ENCODE measurements at regions not wholly inside any gene's neighbourhood (a gene's known extent, or its start where the extent isn't known, plus 50 kb on each side); places are given as distances from the start of the nearest gene placed in this dataset.

GRCh38 chr6:74901576-74901975, 304.3 kb downstream of the COL12A1 start:
- no peaks in the 10 kb centered on the region for H3F3A ChIP-seq (ENCODE audit: low read depth)
- no peak overlapping the region for H3K9ac ChIP-seq
- TF ChIP-seq CTCF (IDR thresholded peaks at IDR 0.05) (no peak), EZH2phosphoT487 (IDR thresholded peaks at IDR 0.05) (no peak), EZH2 (IDR thresholded peaks at IDR 0.05) (no peak)
- peaks cover 18% of the 10 kb centered on the region for H3K9me3 Mint-ChIP-seq
- H3K4me1 Mint-ChIP-seq, result no peaks in the 10 kb centered on the region
- no peak overlapping the region for H2AFZ ChIP-seq (replicated peaks)
- H3K27ac Mint-ChIP-seq, result no peak overlapping the region
- H3K4me3 ChIP-seq, result no peak overlapping the region
- DNase-seq (ENCODE audit: low spot score), result no peak
- H3K4me3 Mint-ChIP-seq, result no peak overlapping the region
- H3K4me1 ChIP-seq, result no peaks in the 10 kb centered on the region
- H3K27me3 ChIP-seq, result no peaks in the 10 kb centered on the region
- no peaks in the 10 kb centered on the region for H3K36me3 Mint-ChIP-seq
- no peaks in the 10 kb centered on the region for H3K36me3 ChIP-seq
- H4K20me1 ChIP-seq (ENCODE audit: low read depth), result no peaks in the 10 kb centered on the region
- H3K4me2 ChIP-seq, result no peak overlapping the region
- H3K27ac ChIP-seq, result no peak overlapping the region
- H3K27me3 Mint-ChIP-seq (ENCODE audit: insufficient read depth, low read depth), result peaks cover 2% of the 10 kb centered on the region
- no peaks in the 10 kb centered on the region for H3K79me2 ChIP-seq (ENCODE audit: low read depth)
- no peaks in the 10 kb centered on the region for H3K9me3 ChIP-seq (ENCODE audit: low read depth)

GRCh38 chr6:74899416-74899815, 306.4 kb downstream of the COL12A1 start:
- no peak overlapping the region for H2AFZ ChIP-seq (replicated peaks)
- no peak for DNase-seq (ENCODE audit: low spot score)
- no peaks in the 10 kb centered on the region for H3K27me3 ChIP-seq
- TF ChIP-seq CTCF (IDR thresholded peaks at IDR 0.05) (peak; percentile 17), EZH2phosphoT487 (IDR thresholded peaks at IDR 0.05) (no peak), EZH2 (IDR thresholded peaks at IDR 0.05) (no peak)
- no peak overlapping the region for H3K4me3 Mint-ChIP-seq
- H3K36me3 ChIP-seq, result no peaks in the 10 kb centered on the region
- no peaks in the 10 kb centered on the region for H3K9me3 ChIP-seq (ENCODE audit: low read depth)
- peaks cover 2% of the 10 kb centered on the region for H3K27me3 Mint-ChIP-seq (ENCODE audit: insufficient read depth, low read depth)
- no peaks in the 10 kb centered on the region for H3K4me1 Mint-ChIP-seq
- H3K4me2 ChIP-seq, result no peak overlapping the region
- no peak overlapping the region for H3K27ac ChIP-seq
- peaks cover 13% of the 10 kb centered on the region for H3K9me3 Mint-ChIP-seq
- H3K27ac Mint-ChIP-seq, result no peak overlapping the region
- no peak overlapping the region for H3K4me3 ChIP-seq
- no peaks in the 10 kb centered on the region for H3K36me3 Mint-ChIP-seq
- no peaks in the 10 kb centered on the region for H4K20me1 ChIP-seq (ENCODE audit: low read depth)
- H3K9ac ChIP-seq, result no peak overlapping the region
- no peaks in the 10 kb centered on the region for H3F3A ChIP-seq (ENCODE audit: low read depth)
- H3K4me1 ChIP-seq, result no peaks in the 10 kb centered on the region
- no peaks in the 10 kb centered on the region for H3K79me2 ChIP-seq (ENCODE audit: low read depth)

GRCh38 chr6:74892091-74892490, 313.8 kb downstream of the COL12A1 start:
- H3K4me2 ChIP-seq, result no peak overlapping the region
- Mint-ChIP-seq H3K9me3 (no peaks in the 10 kb centered on the region), H3K4me3 (no peak overlapping the region), H3K36me3 (no peaks in the 10 kb centered on the region), H3K27ac (no peak overlapping the region), H3K27me3 (ENCODE audit: insufficient read depth, low read depth) (no peaks in the 10 kb centered on the region), H3K4me1 (peaks cover 11% of the 10 kb centered on the region)
- no peaks in the 10 kb centered on the region for H4K20me1 ChIP-seq (ENCODE audit: low read depth)
- H3K9me3 ChIP-seq (ENCODE audit: low read depth), result no peaks in the 10 kb centered on the region
- no peak overlapping the region for H3K4me3 ChIP-seq
- no peaks in the 10 kb centered on the region for H3K36me3 ChIP-seq
- H3K79me2 ChIP-seq (ENCODE audit: low read depth), result no peaks in the 10 kb centered on the region
- no peak for TF ChIP-seq EZH2phosphoT487 (IDR thresholded peaks at IDR 0.05)
- no peak for TF ChIP-seq EZH2 (IDR thresholded peaks at IDR 0.05)
- TF ChIP-seq CTCF (IDR thresholded peaks at IDR 0.05), result no peak
- H3K9ac ChIP-seq, result no peak overlapping the region
- no peak overlapping the region for H2AFZ ChIP-seq (replicated peaks)
- DNase-seq (ENCODE audit: low spot score), result no peak
- H3K27ac ChIP-seq, result no peak overlapping the region
- H3K27me3 ChIP-seq, result no peaks in the 10 kb centered on the region
- H3F3A ChIP-seq (ENCODE audit: low read depth), result no peaks in the 10 kb centered on the region
- no peaks in the 10 kb centered on the region for H3K4me1 ChIP-seq
